ENCODE measurements at regions not wholly inside any gene's neighbourhood (a gene's known extent, or its start where the extent isn't known, plus 50 kb on each side); places are given as distances from the start of the nearest gene placed in this dataset.

DNA sequence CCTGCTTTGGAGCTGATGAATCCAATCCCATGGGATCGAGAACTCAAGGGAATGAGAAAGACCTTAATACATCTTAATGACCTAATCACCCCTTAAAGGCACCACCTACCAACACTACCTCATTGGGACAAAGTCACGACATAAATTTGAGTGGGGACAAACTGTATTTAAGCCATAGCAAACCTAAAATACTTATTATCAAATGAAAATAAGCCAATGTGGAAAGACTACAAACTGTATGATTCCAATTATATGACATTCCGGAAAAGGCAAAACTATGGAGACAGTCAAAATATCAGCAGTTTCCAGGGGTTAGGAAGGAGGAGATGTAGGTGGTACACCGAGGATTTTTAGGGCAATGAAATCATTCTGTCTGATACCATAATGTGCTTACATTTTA is 53.3 kb upstream of the NCOA3 start:
- TF ChIP-seq, protein P1, sequence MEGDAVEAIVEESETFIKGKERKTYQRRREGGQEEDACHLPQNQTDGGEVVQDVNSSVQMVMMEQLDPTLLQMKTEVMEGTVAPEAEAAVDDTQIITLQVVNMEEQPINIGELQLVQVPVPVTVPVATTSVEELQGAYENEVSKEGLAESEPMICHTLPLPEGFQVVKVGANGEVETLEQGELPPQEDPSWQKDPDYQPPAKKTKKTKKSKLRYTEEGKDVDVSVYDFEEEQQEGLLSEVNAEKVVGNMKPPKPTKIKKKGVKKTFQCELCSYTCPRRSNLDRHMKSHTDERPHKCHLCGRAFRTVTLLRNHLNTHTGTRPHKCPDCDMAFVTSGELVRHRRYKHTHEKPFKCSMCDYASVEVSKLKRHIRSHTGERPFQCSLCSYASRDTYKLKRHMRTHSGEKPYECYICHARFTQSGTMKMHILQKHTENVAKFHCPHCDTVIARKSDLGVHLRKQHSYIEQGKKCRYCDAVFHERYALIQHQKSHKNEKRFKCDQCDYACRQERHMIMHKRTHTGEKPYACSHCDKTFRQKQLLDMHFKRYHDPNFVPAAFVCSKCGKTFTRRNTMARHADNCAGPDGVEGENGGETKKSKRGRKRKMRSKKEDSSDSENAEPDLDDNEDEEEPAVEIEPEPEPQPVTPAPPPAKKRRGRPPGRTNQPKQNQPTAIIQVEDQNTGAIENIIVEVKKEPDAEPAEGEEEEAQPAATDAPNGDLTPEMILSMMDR (IDR thresholded peaks at IDR 0.05; ENCODE audit: low read length), result no peak
- no peak for TF ChIP-seq EZH2 (optimal IDR thresholded peaks at IDR 0.05; ENCODE audit: low read depth, low read length)
- TF ChIP-seq EZH2phosphoT487 (IDR thresholded peaks at IDR 0.05; ENCODE audit: low read length), result no peak
